SK-N-SH treated with all-trans-retinoic acid at 6 μM for 48 hours (cell line): ENCODE measurements at regions not wholly inside any gene's neighbourhood (a gene's known extent, or its start where the extent isn't known, plus 50 kb on each side); places are given as distances from the start of the nearest gene placed in this dataset.
A peak's percentile ranks its signal among the peaks of the same experiment; 100 is the strongest.

Experiments
- ATAC-seq: fragments of 200-7000 bp; cut with Tn5 transposase; 3 replicates; pipeline ENCODE4 v1.9.1; 2020; ENCODE audit warnings: mild to moderate bottlenecking, moderate library complexity
- ARNTL ChIP-seq: fragments of 450-650 bp; formaldehyde crosslinking; IDR thresholded peaks from 2 replicates; pipeline ENCODE4 v1.5.0; 2020; ENCODE audit warnings: low read depth, mild to moderate bottlenecking, moderate library complexity, borderline replicate concordance
- BACH2 ChIP-seq: fragments of 250-450 bp; sonication (Bioruptor Pico); IDR thresholded peaks from 2 replicates; pipeline ENCODE4 v1.9.0; 2021; ENCODE audit warnings: mild to moderate bottlenecking, borderline replicate concordance
- CREB5 ChIP-seq: fragments of 250-450 bp; sonication (Bioruptor Pico); IDR thresholded peaks from 2 replicates; pipeline ENCODE4 v1.5.1; 2020; ENCODE audit warnings: low read depth, mild to moderate bottlenecking, moderate library complexity
- CSDC2 ChIP-seq: fragments of 250-450 bp; sonication (Bioruptor Pico); IDR thresholded peaks from 2 replicates; pipeline ENCODE4 v1.5.0; 2020; ENCODE audit warnings: mild to moderate bottlenecking, moderate library complexity
- CSRNP3 ChIP-seq: fragments of 250-450 bp; sonication (Bioruptor Pico); IDR thresholded peaks from 2 replicates; pipeline ENCODE4 v1.5.1; 2021; ENCODE audit warnings: mild to moderate bottlenecking, moderate library complexity
- ESRRG ChIP-seq: fragments of 250-450 bp; sonication (Bioruptor Pico); IDR thresholded peaks from 2 replicates; pipeline ENCODE4 v1.6.1; 2021; ENCODE audit warnings: mild to moderate bottlenecking
- GLIS3 ChIP-seq: fragments of 250-450 bp; sonication (Bioruptor Pico); IDR thresholded peaks from 2 replicates; pipeline ENCODE4 v1.5.0; 2020; ENCODE audit warnings: mild to moderate bottlenecking, moderate library complexity
- ISL1 ChIP-seq: fragments of 250-450 bp; sonication (Bioruptor Pico); IDR thresholded peaks from 2 replicates; pipeline ENCODE4 v2.1.2; 2022; ENCODE audit warnings: mild to moderate bottlenecking, moderate library complexity
- OSR1 ChIP-seq: fragments of 250-450 bp; sonication (Bioruptor Pico); IDR thresholded peaks from 2 replicates; pipeline ENCODE4 v1.8.0; 2022; ENCODE audit warnings: moderate library complexity, mild to moderate bottlenecking, inconsistent platforms
- PATZ1 ChIP-seq: fragments of 250-450 bp; sonication (Bioruptor Pico); IDR thresholded peaks from 2 replicates; pipeline ENCODE4 v1.8.0; 2020; ENCODE audit warnings: mild to moderate bottlenecking, moderate library complexity, borderline replicate concordance
- POU6F1 ChIP-seq: fragments of 250-450 bp; sonication (Bioruptor Pico); IDR thresholded peaks from 2 replicates; pipeline ENCODE4 v1.8.0; 2021; ENCODE audit warnings: low read depth, mild to moderate bottlenecking, moderate library complexity, borderline replicate concordance
- PPARA ChIP-seq: fragments of 250-450 bp; sonication (Bioruptor Pico); IDR thresholded peaks from 2 replicates; pipeline ENCODE4 v1.5.0; 2020; ENCODE audit warnings: mild to moderate bottlenecking, borderline replicate concordance
- RARB ChIP-seq: fragments of 250-450 bp; sonication (Bioruptor Pico); IDR thresholded peaks from 2 replicates; pipeline ENCODE4 v1.8.0; 2021; ENCODE audit warnings: mild to moderate bottlenecking, moderate library complexity
- SNAI2 ChIP-seq: fragments of 250-450 bp; sonication (Bioruptor Pico); IDR thresholded peaks from 2 replicates; pipeline ENCODE4 v1.5.0; 2020; ENCODE audit warnings: mild to moderate bottlenecking, moderate library complexity
- TOX ChIP-seq: fragments of 250-450 bp; sonication (Bioruptor Pico); IDR thresholded peaks from 2 replicates; pipeline ENCODE4 v1.8.0; 2021; ENCODE audit warnings: mild to moderate bottlenecking, moderate library complexity, borderline replicate concordance
- ZC3H10 ChIP-seq: fragments of 250-450 bp; sonication (Bioruptor Pico); IDR thresholded peaks from 2 replicates; pipeline ENCODE4 v1.5.1; 2021; ENCODE audit warnings: mild to moderate bottlenecking, moderate library complexity
- ZFP3 ChIP-seq: fragments of 250-450 bp; sonication (Bioruptor Pico); IDR thresholded peaks from 2 replicates; pipeline ENCODE4 v1.5.0; 2020; ENCODE audit warnings: mild to moderate bottlenecking, moderate library complexity
- ZFP30 ChIP-seq: fragments of 450-650 bp; formaldehyde crosslinking; IDR thresholded peaks from 2 replicates; pipeline ENCODE4 v1.5.0; 2022; ENCODE audit warnings: mild to moderate bottlenecking, moderate library complexity
- ZNF565 ChIP-seq: fragments of 450-650 bp; formaldehyde crosslinking; conservative IDR thresholded peaks from 2 replicates; pipeline ENCODE4 v1.5.0; 2020; ENCODE audit warnings: low read depth, mild to moderate bottlenecking, moderate library complexity
- ZNF70 ChIP-seq: fragments of 450-650 bp; formaldehyde crosslinking; IDR thresholded peaks from 2 replicates; pipeline ENCODE4 v1.5.0; 2020; ENCODE audit warnings: mild to moderate bottlenecking, moderate library complexity
- ZNF8 ChIP-seq: fragments of 450-650 bp; formaldehyde crosslinking; IDR thresholded peaks from 2 replicates; pipeline ENCODE4 v1.5.0; 2020; ENCODE audit warnings: mild to moderate bottlenecking, moderate library complexity

- ATAC-seq, result peak; percentile 61
- no peak for TF ChIP-seq ZNF565 (CRISPR knock-in tag)
- TF ChIP-seq PATZ1 (CRISPR knock-in tag), result no peak
- TF ChIP-seq ISL1, result no peak
- no peak for TF ChIP-seq POU6F1 (CRISPR knock-in tag)
- TF ChIP-seq ZFP30 (CRISPR knock-in tag), result no peak
- TF ChIP-seq CSDC2, result no peak
- no peak for TF ChIP-seq BACH2
- TF ChIP-seq PPARA (CRISPR knock-in tag), result no peak
- TF ChIP-seq RARB (CRISPR knock-in tag), result no peak
- TF ChIP-seq ZFP3 (CRISPR knock-in tag), result no peak
- TF ChIP-seq CREB5, result no peak
- TF ChIP-seq GLIS3 (CRISPR knock-in tag), result no peak
- TF ChIP-seq ZNF70 (CRISPR knock-in tag), result no peak
- TF ChIP-seq ARNTL (CRISPR knock-in tag), result no peak
- no peak for TF ChIP-seq OSR1
- TF ChIP-seq ZC3H10, result no peak
- no peak for TF ChIP-seq ESRRG (CRISPR knock-in tag)
- no peak for TF ChIP-seq TOX (CRISPR knock-in tag)
Observed at GRCh38 chr5:52727020-52727419, 60.7 kb upstream of the ITGA1 start.

- peak; percentile 96 for ATAC-seq
- 0 out of 2 replicates have a peak, but pooled peaks have one; percentile 55 for TF ChIP-seq ISL1
- TF ChIP-seq RARB (CRISPR knock-in tag), result no peak
- no peak for TF ChIP-seq SNAI2 (CRISPR knock-in tag)
- TF ChIP-seq, all 23 proteins: peak for 1
Observed at GRCh38 chr5:52727576-52727975, 60.1 kb upstream of the ITGA1 start.

- ATAC-seq, result no peak
- TF ChIP-seq CSRNP3, result no peak
- no peak for TF ChIP-seq BACH2
- no peak for TF ChIP-seq GLIS3 (CRISPR knock-in tag)
- no peak for TF ChIP-seq CREB5
- TF ChIP-seq ZFP3 (CRISPR knock-in tag), result no peak
- no peak for TF ChIP-seq OSR1
- TF ChIP-seq CSDC2, result no peak
- no peak for TF ChIP-seq RARB (CRISPR knock-in tag)
- no peak for TF ChIP-seq ZNF70 (CRISPR knock-in tag)
- no peak for TF ChIP-seq SNAI2 (CRISPR knock-in tag)
- TF ChIP-seq ZFP30 (CRISPR knock-in tag), result no peak
- TF ChIP-seq ZNF565 (CRISPR knock-in tag), result no peak
- no peak for TF ChIP-seq PATZ1 (CRISPR knock-in tag)
- TF ChIP-seq PPARA (CRISPR knock-in tag), result no peak
- no peak for TF ChIP-seq ZC3H10
- TF ChIP-seq ARNTL (CRISPR knock-in tag), result no peak
- TF ChIP-seq ISL1, result no peak
- TF ChIP-seq TOX (CRISPR knock-in tag), result no peak
- TF ChIP-seq ZNF8 (CRISPR knock-in tag), result no peak
- no peak for TF ChIP-seq ESRRG (CRISPR knock-in tag)
Observed at GRCh38 chr5:52728224-52728623, 59.5 kb upstream of the ITGA1 start.
